ENCODE measurements at regions not wholly inside any gene's neighbourhood (a gene's known extent, or its start where the extent isn't known, plus 50 kb on each side); places are given as distances from the start of the nearest gene placed in this dataset.

DNA sequence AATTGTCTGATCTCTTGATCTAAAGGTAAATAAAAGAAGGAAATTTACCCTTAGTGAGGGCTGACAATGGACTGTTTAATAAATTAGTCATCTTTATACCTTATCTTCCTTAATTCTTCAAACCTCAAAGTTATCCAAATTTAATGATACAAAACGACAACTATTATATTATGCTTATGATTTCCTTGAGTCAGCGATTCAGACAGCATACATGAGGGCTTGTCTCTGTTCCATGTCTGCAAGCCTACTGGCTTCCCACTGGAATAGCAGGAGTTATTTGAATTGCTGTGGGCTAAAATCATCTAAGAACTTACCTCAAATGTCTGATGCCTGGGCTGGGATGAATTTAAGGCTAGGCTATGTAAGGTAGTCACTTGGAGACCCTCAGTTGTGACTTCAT is 197.2 kb upstream of the MDGA2 start:
- TF ChIP-seq, protein P1, sequence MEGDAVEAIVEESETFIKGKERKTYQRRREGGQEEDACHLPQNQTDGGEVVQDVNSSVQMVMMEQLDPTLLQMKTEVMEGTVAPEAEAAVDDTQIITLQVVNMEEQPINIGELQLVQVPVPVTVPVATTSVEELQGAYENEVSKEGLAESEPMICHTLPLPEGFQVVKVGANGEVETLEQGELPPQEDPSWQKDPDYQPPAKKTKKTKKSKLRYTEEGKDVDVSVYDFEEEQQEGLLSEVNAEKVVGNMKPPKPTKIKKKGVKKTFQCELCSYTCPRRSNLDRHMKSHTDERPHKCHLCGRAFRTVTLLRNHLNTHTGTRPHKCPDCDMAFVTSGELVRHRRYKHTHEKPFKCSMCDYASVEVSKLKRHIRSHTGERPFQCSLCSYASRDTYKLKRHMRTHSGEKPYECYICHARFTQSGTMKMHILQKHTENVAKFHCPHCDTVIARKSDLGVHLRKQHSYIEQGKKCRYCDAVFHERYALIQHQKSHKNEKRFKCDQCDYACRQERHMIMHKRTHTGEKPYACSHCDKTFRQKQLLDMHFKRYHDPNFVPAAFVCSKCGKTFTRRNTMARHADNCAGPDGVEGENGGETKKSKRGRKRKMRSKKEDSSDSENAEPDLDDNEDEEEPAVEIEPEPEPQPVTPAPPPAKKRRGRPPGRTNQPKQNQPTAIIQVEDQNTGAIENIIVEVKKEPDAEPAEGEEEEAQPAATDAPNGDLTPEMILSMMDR (tag by site-specific recombination; IDR thresholded peaks at IDR 0.05) = no peak
- TF ChIP-seq, protein P2, sequence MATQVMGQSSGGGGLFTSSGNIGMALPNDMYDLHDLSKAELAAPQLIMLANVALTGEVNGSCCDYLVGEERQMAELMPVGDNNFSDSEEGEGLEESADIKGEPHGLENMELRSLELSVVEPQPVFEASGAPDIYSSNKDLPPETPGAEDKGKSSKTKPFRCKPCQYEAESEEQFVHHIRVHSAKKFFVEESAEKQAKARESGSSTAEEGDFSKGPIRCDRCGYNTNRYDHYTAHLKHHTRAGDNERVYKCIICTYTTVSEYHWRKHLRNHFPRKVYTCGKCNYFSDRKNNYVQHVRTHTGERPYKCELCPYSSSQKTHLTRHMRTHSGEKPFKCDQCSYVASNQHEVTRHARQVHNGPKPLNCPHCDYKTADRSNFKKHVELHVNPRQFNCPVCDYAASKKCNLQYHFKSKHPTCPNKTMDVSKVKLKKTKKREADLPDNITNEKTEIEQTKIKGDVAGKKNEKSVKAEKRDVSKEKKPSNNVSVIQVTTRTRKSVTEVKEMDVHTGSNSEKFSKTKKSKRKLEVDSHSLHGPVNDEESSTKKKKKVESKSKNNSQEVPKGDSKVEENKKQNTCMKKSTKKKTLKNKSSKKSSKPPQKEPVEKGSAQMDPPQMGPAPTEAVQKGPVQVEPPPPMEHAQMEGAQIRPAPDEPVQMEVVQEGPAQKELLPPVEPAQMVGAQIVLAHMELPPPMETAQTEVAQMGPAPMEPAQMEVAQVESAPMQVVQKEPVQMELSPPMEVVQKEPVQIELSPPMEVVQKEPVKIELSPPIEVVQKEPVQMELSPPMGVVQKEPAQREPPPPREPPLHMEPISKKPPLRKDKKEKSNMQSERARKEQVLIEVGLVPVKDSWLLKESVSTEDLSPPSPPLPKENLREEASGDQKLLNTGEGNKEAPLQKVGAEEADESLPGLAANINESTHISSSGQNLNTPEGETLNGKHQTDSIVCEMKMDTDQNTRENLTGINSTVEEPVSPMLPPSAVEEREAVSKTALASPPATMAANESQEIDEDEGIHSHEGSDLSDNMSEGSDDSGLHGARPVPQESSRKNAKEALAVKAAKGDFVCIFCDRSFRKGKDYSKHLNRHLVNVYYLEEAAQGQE (tag by site-specific recombination; IDR thresholded peaks at IDR 0.05) = no peak
- TF ChIP-seq, protein P3, sequence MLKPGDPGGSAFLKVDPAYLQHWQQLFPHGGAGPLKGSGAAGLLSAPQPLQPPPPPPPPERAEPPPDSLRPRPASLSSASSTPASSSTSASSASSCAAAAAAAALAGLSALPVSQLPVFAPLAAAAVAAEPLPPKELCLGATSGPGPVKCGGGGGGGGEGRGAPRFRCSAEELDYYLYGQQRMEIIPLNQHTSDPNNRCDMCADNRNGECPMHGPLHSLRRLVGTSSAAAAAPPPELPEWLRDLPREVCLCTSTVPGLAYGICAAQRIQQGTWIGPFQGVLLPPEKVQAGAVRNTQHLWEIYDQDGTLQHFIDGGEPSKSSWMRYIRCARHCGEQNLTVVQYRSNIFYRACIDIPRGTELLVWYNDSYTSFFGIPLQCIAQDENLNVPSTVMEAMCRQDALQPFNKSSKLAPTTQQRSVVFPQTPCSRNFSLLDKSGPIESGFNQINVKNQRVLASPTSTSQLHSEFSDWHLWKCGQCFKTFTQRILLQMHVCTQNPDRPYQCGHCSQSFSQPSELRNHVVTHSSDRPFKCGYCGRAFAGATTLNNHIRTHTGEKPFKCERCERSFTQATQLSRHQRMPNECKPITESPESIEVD (tag by site-specific recombination; IDR thresholded peaks at IDR 0.05) = no peak
- TF ChIP-seq, protein P4, sequence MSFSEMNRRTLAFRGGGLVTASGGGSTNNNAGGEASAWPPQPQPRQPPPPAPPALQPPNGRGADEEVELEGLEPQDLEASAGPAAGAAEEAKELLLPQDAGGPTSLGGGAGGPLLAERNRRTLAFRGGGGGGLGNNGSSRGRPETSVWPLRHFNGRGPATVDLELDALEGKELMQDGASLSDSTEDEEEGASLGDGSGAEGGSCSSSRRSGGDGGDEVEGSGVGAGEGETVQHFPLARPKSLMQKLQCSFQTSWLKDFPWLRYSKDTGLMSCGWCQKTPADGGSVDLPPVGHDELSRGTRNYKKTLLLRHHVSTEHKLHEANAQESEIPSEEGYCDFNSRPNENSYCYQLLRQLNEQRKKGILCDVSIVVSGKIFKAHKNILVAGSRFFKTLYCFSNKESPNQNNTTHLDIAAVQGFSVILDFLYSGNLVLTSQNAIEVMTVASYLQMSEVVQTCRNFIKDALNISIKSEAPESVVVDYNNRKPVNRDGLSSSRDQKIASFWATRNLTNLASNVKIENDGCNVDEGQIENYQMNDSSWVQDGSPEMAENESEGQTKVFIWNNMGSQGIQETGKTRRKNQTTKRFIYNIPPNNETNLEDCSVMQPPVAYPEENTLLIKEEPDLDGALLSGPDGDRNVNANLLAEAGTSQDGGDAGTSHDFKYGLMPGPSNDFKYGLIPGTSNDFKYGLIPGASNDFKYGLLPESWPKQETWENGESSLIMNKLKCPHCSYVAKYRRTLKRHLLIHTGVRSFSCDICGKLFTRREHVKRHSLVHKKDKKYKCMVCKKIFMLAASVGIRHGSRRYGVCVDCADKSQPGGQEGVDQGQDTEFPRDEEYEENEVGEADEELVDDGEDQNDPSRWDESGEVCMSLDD (tag by site-specific recombination; IDR thresholded peaks at IDR 0.05) = no peak
- TF ChIP-seq ZNF660 (tag by site-specific recombination; IDR thresholded peaks at IDR 0.05) (no peak), ZBTB7A (tag by site-specific recombination; IDR thresholded peaks at IDR 0.05; ENCODE audit: low read depth) (no peak), ZNF223 (tag by site-specific recombination; IDR thresholded peaks at IDR 0.05) (no peak), ZNF394 (tag by site-specific recombination; IDR thresholded peaks at IDR 0.05; ENCODE audit: borderline replicate concordance) (no peak)
- TF ChIP-seq, protein P5, sequence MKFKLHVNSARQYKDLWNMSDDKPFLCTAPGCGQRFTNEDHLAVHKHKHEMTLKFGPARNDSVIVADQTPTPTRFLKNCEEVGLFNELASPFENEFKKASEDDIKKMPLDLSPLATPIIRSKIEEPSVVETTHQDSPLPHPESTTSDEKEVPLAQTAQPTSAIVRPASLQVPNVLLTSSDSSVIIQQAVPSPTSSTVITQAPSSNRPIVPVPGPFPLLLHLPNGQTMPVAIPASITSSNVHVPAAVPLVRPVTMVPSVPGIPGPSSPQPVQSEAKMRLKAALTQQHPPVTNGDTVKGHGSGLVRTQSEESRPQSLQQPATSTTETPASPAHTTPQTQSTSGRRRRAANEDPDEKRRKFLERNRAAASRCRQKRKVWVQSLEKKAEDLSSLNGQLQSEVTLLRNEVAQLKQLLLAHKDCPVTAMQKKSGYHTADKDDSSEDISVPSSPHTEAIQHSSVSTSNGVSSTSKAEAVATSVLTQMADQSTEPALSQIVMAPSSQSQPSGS (tag by site-specific recombination; IDR thresholded peaks at IDR 0.05; ENCODE audit: low read depth) = no peak
- TF ChIP-seq, protein P6, sequence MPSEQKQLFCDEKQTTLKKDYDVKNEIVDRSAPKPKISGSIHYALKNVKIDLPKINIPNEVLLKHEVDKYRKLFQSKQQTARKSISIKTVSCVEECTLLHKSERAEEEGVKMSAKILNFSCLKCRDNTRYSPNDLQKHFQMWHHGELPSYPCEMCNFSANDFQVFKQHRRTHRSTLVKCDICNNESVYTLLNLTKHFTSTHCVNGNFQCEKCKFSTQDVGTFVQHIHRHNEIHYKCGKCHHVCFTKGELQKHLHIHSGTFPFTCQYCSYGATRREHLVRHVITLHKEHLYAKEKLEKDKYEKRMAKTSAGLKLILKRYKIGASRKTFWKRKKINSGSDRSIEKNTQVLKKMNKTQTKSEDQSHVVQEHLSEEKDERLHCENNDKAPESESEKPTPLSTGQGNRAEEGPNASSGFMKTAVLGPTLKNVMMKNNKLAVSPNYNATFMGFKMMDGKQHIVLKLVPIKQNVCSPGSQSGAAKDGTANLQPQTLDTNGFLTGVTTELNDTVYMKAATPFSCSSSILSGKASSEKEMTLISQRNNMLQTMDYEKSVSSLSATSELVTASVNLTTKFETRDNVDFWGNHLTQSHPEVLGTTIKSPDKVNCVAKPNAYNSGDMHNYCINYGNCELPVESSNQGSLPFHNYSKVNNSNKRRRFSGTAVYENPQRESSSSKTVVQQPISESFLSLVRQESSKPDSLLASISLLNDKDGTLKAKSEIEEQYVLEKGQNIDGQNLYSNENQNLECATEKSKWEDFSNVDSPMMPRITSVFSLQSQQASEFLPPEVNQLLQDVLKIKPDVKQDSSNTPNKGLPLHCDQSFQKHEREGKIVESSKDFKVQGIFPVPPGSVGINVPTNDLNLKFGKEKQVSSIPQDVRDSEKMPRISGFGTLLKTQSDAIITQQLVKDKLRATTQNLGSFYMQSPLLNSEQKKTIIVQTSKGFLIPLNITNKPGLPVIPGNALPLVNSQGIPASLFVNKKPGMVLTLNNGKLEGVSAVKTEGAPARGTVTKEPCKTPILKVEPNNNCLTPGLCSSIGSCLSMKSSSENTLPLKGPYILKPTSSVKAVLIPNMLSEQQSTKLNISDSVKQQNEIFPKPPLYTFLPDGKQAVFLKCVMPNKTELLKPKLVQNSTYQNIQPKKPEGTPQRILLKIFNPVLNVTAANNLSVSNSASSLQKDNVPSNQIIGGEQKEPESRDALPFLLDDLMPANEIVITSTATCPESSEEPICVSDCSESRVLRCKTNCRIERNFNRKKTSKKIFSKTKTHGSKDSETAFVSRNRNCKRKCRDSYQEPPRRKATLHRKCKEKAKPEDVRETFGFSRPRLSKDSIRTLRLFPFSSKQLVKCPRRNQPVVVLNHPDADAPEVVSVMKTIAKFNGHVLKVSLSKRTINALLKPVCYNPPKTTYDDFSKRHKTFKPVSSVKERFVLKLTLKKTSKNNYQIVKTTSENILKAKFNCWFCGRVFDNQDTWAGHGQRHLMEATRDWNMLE (tag by site-specific recombination; conservative IDR thresholded peaks at IDR 0.05; ENCODE audit: low read depth) = no peak
- TF ChIP-seq, protein P7, sequence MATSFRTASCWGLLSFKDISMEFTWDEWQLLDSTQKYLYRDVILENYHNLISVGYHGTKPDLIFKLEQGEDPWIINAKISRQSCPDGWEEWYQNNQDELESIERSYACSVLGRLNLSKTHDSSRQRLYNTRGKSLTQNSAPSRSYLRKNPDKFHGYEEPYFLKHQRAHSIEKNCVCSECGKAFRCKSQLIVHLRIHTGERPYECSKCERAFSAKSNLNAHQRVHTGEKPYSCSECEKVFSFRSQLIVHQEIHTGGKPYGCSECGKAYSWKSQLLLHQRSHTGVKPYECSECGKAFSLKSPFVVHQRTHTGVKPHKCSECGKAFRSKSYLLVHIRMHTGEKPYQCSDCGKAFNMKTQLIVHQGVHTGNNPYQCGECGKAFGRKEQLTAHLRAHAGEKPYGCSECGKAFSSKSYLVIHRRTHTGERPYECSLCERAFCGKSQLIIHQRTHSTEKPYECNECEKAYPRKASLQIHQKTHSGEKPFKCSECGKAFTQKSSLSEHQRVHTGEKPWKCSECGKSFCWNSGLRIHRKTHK (tag by site-specific recombination; IDR thresholded peaks at IDR 0.05) = no peak
- TF ChIP-seq, protein P8, sequence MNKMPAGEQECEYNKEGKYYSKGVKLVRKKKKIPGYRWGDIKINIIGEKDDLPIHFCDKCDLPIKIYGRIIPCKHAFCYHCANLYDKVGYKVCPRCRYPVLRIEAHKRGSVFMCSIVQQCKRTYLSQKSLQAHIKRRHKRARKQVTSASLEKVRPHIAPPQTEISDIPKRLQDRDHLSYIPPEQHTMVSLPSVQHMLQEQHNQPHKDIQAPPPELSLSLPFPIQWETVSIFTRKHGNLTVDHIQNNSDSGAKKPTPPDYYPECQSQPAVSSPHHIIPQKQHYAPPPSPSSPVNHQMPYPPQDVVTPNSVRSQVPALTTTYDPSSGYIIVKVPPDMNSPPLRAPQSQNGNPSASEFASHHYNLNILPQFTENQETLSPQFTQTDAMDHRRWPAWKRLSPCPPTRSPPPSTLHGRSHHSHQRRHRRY (tag by site-specific recombination; IDR thresholded peaks at IDR 0.05) = no peak
